Stomach (tissue), 4 donors: ENCODE measurements at regions not wholly inside any gene's neighbourhood (a gene's known extent, or its start where the extent isn't known, plus 50 kb on each side); places are given as distances from the start of the nearest gene placed in this dataset.

ENCODE experiments used
- EP300 ChIP-seq: sonication (generic); formaldehyde crosslinking; IDR thresholded peaks from one replicate; pipeline ENCODE4 v1.6.1; 2017; ENCODE audit warnings: antibody characterized with exemption
- POLR2A ChIP-seq, 4 donors: fragments of 450-650 bp; IDR thresholded peaks; one replicate each; pipeline ENCODE4 v1.6.1; 2016; ENCODE audit warnings: antibody characterized with exemption in 4 of 4, control low read depth in 2 of 4, mild to moderate bottlenecking in 1 of 4, moderate library complexity in 1 of 4
- POLR2AphosphoS5 ChIP-seq, 3 donors: sonication (generic); formaldehyde crosslinking; IDR thresholded peaks; one replicate each; pipeline ENCODE4 v1.6.1; 2016; ENCODE audit warnings: antibody characterized with exemption in 3 of 3
- TF ChIP-seq, protein P1 (sequence below), 7 experiments: fragments of 450-650 bp in 4 of 7; fragments of 200-600 bp in 3 of 7; sonication (generic) in 3 of 7; IDR thresholded peaks; one replicate each; pipeline ENCODE4 v1.5.1; 2016 to 2019; ENCODE audit warnings: antibody characterized with exemption in 7 of 7, control low read depth in 2 of 7, mild to moderate bottlenecking in 1 of 7

DNA sequence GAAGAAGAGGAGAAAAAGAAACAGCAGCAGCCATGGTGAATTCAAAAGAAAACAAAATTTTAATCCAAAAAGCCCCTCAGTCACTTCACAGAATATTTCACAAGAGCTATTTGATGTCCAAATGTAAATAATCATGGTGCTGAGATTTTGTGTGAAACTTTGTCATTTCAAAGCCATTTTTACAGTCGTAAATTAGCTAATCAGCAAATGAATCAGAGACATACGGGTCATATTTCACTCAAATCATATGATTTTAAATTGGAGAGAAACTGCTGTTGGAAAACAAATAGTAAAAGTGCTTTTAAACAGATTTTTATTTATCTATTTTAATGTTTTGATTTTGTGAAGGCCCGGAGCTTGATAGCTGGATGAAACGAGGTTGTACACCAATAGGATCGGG is 101.4 kb upstream of the SMIM23 start:
- TF ChIP-seq, protein P1, sequence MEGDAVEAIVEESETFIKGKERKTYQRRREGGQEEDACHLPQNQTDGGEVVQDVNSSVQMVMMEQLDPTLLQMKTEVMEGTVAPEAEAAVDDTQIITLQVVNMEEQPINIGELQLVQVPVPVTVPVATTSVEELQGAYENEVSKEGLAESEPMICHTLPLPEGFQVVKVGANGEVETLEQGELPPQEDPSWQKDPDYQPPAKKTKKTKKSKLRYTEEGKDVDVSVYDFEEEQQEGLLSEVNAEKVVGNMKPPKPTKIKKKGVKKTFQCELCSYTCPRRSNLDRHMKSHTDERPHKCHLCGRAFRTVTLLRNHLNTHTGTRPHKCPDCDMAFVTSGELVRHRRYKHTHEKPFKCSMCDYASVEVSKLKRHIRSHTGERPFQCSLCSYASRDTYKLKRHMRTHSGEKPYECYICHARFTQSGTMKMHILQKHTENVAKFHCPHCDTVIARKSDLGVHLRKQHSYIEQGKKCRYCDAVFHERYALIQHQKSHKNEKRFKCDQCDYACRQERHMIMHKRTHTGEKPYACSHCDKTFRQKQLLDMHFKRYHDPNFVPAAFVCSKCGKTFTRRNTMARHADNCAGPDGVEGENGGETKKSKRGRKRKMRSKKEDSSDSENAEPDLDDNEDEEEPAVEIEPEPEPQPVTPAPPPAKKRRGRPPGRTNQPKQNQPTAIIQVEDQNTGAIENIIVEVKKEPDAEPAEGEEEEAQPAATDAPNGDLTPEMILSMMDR (IDR thresholded peaks at IDR 0.05) = no peak
- TF ChIP-seq EP300 (no peak), POLR2A (IDR thresholded peaks at IDR 0.05) (no peak), POLR2AphosphoS5 (IDR thresholded peaks at IDR 0.05) (no peak)
